NK-92 treated with Interleukin-12 subunit alpha and Interleukin-12 subunit beta, amount 100 ng/mL, for 24 hours (cell line): ENCODE measurements at regions not wholly inside any gene's neighbourhood (a gene's known extent, or its start where the extent isn't known, plus 50 kb on each side); places are given as distances from the start of the nearest gene placed in this dataset.

ENCODE experiments used
- DNase-seq: peaks from one replicate; lab custom pipeline; 2025; lab: John Stamatoyannopoulos, UW

DNA sequence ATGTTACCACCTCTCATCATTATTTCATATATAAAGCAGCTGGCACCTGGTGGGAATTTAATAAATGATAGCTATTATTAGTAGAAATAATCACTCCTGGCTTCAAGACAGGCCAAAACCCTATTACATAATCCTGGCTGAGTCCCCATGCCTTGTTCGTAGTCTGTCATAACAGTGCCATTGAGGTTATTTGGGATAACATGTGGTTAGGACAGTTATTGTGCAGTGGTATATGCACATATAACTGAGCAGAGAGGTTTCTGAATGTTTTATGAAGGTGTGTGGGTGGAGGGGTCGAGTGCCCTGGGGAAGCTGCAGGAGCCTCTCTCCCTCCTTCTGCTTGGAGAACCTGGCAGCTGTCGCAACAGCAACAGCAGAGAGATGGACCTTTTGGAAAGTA lies 162.4 kb upstream of the NABP1 start:
- no peak for DNase-seq

DNA sequence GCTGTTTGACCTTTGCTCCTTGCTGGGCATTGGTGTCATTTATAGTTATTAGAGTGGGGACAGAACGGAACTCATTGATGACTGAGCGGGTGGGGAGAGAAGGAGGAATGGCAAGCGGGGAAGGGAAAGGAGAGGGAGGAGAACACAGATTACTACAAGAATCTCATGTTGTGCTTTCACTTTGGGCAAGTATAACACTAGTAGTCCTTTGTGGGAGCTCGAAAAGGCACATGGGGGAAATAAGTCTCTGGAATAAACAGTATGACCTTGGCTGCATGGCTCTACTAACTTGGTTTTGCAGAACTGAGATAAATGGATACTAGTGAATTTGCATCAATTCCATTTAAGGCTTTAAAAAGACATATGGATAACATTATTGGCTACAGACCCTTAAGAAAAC lies 161.7 kb upstream of the NABP1 start:
- no peak for DNase-seq

DNA sequence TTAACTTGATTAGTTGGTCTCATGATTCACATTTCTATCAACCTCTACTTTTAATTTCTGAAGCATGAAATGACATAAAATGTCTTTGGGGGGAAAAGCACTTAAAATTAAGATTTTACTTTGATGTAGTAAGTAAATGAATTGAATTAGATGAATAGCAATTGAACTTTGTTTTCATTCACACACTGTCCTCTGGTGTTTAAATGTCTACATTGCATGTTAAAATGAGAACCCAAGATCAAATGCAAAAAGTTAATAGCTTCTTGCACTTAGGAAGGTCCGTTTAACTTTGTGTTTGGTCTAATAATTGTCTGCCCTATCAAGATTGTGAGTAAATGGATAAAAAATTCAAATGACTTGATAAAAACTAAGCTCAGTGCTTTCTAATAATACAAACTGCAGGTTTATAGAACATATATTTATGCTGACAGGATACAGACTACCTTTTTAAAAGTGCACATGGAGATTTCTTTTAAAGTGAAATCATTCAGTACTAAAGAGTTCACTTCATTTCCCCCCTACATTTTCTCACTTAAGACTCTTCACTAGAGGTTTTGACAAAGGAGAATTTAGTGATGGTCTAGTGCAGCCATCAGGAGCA lies 156.2 kb upstream of the NABP1 start:
- DNase-seq, result no peak

DNA sequence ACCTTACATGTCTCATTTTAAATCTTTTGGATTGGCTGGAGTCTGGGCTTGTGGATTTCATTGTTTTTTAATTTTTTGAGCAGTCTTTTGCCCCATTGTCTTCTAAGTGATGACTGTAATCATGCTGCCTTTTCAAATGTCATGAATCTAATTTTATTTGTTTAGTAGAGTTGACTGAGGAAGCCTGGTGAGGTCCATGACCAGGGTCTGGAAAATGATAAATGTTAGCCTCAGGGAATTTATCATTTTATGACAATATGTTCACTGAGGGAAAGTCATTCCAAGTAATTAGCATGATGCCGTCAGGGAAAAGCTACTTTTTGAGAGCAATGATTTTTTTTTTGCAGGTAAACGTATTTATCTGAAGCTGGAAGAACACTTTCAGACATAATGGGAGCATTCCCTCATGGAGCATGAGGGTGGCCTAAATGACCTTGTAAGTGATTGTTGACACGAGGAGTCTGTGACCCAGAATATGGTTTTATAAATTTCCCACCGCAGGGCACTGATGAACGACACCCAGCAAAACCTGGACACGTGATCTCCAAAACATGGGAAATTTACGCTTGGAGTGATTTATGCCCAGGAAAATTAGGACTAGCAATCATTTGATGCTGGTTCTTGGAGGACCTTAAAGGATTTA lies 155.3 kb upstream of the NABP1 start:
- no peak for DNase-seq

DNA sequence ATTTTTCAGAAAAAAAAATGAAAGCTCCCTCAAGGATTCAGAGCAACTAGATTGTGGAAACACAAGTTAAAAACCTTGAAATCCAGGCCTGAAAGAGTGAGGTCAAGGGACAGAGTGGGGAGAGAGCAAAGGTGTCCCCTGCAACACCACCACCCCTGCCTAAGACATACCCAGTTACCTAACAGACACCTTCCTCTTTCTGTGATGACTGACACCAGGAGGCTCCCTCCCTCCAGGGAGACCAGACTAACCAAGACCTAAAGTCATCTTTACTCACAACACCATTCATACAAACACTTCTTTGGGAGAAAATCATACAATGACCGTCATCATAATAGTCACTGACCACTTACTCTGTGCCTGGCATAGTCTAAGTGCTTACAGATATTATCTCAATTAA lies 151.8 kb upstream of the NABP1 start:
- no peak for DNase-seq

DNA sequence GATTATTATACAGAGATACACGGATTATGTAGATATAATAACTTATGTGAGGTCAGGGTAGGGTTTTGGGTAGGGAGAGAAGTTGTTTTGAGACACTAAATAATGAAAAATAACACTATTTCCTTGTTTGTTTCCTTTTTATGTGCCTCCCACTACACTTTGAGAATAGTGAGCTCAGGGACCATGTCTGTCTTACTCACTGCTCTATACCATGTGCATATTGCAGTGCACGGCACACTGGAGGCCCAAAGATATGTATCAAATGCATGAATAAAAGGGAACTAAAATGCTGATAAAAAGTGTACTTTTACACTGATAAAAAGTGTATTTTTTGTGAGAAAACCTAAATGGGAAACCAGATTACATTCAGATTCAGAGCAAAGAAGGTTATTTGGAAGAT lies 151.4 kb upstream of the NABP1 start:
- DNase-seq, result no peak

DNA sequence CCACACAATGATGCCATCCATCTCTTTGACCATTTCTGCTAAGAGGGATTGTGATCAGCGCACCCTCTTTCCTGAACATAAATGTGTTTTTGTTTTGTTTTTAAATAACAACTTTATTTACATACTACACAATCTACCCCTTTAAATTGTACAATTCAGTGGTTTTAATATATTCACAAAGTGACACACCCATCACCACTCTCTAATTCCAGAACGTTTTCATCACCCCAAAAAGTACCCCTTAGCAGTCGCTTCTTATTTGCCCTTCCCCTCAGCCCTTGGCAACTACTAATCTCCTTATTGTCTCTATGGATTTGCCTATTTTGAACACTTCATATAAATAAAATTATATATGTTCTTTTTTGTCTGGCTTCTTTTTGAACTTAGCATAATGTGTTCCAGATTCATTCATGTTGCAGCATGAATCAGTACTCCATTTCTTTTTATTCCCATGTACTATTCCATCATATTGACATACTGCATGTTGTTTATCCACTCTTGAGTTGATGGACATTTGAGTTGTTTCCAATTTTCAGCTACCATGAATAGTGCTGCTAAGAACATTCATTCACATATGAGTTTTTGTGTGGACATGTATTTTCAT lies 150.9 kb upstream of the NABP1 start:
- DNase-seq, result no peak

DNA sequence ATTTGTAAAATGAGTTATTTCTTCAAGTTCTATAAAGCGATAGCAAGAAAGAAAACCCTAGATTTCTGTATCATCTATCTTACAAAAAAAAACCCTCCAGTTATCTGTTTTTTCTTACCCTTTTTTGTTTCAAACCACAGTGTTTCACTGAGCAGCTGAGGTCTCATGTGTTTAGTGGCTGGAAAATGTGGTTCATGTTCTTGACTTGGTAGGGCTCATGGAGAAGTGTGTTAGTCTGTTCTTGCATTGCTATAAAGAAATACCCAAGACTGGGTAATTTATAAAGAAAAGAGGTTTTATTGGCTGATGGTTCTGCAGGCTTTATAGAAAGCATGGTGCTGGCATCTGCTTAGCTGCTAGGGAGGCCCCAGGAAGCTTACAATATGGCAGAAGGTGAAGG lies 147.3 kb upstream of the NABP1 start:
- DNase-seq, result no peak

DNA sequence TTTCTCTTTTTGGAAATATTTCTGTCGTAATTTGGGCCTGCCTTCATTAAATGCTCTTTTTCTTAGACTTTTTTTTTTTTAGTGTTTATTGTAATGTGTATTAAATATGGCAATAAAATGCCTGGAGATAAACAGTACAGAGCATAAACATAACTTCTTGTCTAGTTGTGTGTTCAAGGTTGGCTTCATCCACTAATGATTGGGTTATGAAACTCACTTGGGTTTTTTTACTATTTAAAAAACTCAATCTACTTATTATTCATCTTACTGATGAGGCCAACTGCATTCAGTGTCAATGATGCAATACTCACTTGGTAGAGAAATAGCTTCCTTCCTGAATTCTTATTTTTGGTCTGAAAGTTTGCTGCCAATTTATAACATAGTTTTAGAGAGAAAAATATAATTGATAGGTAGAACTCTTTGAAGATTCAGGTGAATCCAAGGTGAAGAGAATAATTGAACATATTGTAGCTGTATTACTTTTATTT lies 144.2 kb upstream of the NABP1 start:
- DNase-seq, result no peak

DNA sequence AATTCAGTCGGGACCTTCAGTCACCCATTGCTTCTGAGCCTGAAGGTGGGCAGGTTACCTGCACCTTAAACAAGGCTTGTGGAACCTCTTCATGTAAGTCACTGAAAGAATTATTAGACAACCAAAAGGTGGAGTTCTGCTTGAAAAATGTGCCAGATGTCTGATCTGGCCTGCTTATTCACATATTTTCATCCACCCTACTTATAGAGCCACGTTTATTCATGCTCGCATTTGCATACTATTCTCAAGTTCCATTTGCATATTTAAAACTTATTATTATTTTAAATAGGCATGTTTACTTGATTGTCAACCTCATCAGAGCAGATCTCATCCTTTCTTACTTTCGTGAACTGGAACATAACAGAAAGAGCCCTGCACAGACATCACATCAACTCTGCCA lies 140.0 kb upstream of the NABP1 start:
- no peak for DNase-seq

DNA sequence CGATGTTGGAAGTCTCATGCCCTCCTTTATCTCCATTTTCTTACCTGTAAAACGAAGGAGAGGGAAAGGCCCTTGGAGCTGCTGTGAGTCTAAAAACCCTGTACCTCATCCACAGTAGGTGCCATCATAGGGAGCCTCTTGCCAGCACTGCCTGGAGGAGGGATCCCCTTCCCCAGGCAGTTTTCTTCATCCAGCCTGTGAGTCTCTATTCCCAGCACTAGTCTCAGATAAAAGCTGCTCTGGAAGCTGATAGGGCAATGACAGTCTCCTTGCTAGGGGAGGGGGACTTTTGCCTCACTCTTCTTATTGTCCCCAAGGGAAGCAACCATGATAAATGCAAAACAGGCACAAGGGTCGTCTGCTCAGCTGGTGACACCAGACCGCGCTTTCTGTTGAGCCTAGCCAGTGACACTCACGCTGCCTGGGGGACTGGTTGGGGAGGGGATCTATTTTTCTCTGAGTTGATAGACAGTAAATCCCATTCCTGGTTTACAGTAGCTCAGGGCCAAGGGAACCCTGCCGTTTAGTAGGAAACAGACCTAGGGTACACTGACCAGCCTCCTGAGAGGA lies 139.5 kb upstream of the NABP1 start:
- no peak for DNase-seq

DNA sequence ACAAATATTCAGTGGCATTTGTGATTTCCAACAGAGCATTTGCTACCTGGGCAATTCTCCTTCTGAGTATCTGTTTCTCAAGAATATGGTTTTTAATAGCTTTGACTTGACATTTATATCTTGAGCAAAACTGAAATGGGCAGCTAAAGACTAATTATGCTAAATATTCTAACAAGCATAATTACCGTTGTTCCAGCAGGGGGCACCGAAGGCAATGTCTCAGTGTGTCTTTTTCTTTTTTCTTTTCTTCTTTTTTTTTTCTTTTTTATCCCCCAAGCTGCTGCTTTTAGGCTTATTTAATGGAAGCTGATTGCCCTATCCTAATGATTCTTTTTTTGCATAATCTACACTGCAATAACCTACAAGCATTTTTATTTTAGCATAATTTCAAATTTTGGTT lies 138.9 kb upstream of the NABP1 start:
- no peak for DNase-seq

DNA sequence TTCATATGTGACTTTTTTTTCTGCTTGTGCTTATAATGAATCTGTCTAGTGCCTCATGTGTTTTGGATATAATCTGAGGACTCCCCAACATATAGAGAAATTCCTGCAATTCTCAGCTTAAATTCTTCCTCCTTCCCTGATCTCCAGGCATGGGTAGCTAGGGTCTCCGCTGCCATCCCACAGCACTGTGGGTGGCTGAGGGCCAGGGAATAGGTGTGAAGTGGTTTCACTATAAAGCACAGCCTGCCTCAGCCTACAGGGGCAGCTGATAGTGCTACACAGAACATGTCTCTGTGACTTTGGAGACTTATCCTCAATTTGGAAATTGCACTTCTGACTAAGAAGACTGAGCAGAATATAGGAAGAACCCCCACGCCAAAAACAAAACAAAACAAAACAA lies 137.3 kb upstream of the NABP1 start:
- DNase-seq, result no peak

DNA sequence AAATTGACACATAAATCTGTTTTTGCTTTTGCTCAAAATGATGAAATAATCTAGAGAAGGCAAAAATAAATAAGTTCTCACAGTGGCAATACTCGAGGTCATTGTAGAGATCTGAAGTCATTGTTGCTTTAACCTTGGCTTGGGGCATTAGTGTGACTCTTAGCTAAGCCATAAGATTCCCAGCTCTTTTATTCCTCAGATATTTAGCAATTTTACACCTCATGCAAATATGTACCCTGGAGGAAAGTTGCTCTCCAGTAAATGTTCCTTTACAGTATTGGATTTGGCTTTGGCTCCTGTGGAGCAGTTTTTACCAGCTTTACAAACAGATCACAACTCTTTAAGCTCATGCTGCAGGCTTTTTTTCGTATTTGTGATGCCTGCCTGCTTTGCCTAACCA lies 134.2 kb upstream of the NABP1 start:
- no peak for DNase-seq

DNA sequence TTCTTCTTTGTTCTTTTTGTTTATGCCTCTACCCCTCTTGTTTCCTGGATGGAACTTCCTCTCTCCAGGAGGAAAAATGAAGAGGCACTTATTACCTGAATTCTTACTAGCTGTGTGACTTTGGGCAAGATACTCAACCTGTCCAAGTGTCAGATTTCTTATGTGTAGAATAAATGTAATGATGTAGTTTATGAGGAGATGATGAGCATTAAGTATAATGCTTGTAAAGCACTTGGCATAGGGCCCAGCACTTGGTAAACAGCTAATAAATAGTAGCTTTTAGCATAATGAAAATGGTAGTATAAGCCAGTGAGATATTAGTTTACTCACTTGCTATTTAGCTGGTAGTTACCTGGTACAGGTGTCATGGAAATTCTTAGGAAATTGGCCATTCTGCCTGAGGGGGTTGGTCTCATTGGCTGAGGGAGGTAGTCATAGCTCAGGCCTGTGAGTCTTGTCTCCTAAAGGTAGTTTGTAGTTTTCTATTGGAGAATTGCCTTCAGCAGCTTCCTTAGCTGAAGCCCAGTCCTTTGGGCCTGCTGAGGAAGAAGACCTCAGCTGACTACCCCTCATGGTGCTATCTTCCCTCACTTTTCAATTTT lies 133.4 kb upstream of the NABP1 start:
- no peak for DNase-seq

DNA sequence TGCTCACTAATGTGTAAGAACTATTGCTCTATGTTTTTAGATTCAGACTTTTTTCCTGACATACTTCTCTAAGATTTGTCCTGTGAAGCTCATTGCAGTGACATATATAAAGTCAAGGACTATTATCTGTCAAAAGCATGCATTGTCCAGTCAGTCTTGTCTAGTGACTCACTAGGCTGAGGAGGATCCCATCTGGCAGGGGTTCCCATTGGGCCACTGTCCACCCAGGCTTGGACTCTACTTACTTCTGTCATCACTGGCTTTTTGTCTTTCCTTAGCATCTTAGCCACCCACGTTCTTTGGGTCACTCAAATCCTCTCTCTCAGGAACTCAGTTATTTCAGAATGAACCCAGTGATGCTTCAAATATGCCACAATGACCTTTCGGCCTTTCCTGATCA lies 132.6 kb upstream of the NABP1 start:
- DNase-seq, result no peak

DNA sequence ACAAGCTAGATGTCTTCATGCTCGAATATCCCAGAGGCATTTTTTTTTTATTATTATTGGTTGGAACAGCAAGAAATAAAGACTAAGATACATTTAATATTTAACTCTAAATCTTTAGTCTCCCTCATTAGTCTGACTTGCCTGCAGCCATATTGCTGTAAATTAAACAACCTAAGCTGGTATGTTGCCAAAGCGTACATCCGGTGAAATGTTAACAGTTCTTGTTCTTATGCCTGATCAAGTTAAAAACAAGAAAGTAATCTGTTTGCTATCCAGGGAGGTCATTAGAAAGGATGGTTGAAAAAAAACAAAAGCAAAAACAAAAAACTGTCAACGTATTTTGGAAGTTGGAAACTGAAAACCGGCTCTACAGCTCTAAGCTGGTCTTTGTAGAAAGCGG lies 125.9 kb upstream of the NABP1 start:
- no peak for DNase-seq

DNA sequence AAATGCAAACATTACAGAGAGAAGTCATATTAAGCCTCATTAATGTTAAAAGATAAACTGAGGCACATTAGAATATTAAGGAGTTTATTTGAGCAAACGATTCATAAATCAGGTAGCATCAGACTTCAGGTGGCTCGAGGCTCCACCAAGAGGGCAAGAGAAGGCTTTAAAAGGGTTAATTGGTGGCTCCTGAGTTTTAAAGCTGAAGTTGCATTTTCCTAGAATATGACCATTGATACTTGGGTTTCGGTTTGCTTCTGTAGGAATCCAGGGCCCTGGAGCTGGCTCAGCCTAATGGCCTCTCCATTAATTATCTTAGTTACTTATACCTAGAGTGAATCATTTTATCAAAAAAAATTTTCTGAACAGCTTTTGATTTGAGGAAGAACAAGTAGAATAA lies 123.7 kb upstream of the NABP1 start:
- no peak for DNase-seq

DNA sequence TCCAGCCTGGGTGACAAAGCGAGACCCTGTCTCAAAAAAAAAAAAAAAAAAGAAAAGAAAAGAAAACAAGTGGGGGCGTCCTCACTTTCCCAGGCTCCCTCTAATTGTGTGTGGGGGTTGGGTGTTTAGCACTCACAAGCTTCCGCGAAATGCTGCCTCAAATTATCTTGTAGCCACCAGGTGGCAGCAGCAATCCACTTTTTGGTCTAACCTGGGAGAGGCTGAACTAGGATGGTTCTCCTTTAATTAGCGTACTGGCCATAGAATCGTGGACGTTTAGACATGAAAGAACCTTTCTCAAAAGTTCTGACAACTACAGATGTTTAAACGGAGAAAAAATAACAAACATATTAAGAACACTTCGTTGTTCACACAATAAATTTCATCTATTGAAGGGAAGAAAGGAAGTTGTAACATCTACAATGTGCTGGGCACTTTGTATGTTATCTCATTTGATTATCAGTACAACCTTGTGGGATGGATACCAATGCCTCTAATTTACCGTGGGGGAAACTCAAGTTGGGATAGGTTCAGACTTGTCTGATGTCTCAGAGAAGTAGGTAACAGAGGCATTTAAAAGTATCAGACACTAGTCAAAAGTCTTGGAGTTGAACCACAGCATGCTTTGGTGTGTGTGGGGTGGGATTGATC lies 122.7 kb upstream of the NABP1 start:
- peak; percentile 59 for DNase-seq

DNA sequence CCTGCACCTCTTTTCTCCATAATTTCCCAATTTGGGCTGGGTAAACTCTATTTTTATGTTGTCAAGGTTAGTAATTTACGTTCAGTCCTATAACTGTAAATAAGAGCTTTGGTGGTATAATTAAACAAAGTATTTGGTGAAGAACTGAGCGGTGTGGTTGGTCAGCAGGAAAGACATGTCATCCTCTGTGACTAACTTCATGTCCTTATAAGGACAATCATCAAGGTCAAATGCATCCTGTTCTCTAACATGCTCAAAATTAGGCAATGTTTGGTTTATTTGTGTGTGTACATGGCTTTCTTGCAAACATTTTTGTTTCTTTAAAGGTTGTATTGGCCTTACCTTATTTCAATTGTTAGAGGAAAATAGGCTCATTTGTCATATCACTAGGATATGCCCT lies 121.5 kb upstream of the NABP1 start:
- no peak for DNase-seq

DNA sequence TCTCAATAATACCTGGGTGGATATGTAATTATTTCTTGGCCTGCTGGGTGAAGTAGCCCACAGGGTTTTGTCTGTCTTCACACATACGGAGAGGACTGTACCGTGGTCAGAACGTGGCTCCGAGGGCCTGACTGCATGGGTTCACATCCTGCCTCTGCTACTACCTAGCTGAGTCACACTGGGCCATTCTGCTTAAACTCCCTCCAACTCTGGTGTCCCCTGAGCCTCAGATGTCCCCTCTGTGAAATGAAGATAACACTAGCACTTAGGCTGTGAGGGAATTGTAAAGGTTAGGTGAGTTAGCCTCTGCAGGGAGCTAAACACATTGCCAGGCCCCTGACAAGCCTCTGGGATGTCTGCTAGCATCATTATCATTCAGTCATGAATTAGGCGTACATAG lies 120.1 kb upstream of the NABP1 start:
- peak; percentile 24 for DNase-seq

DNA sequence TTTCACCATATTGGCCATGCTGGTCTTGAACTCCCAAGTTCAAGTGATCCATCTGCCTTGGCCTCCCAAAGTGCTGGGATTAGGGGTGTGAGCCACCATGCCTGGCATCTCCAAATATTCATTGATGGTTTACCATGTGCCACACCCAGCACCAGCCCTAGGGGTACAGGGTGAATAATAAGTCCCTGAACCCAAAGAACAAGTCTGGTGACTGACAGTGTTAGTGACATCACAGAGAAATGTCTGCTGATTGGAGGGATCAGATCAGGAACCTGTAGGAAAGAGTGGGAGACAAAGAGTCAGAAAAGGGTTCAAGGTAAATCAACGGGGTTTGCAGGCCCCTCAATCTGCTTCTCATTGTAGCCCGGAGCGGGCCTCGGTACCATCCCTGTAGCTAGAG lies 118.4 kb upstream of the NABP1 start:
- no peak for DNase-seq
